ENCODE measurements at regions not wholly inside any gene's neighbourhood (a gene's known extent, or its start where the extent isn't known, plus 50 kb on each side); places are given as distances from the start of the nearest gene placed in this dataset.

- DNase-seq (ENCODE audit: low read depth) = no peak
- no peak overlapping the region for H3K4me3 ChIP-seq (ENCODE audit: low read depth, low read length)
- TF ChIP-seq, protein P1, sequence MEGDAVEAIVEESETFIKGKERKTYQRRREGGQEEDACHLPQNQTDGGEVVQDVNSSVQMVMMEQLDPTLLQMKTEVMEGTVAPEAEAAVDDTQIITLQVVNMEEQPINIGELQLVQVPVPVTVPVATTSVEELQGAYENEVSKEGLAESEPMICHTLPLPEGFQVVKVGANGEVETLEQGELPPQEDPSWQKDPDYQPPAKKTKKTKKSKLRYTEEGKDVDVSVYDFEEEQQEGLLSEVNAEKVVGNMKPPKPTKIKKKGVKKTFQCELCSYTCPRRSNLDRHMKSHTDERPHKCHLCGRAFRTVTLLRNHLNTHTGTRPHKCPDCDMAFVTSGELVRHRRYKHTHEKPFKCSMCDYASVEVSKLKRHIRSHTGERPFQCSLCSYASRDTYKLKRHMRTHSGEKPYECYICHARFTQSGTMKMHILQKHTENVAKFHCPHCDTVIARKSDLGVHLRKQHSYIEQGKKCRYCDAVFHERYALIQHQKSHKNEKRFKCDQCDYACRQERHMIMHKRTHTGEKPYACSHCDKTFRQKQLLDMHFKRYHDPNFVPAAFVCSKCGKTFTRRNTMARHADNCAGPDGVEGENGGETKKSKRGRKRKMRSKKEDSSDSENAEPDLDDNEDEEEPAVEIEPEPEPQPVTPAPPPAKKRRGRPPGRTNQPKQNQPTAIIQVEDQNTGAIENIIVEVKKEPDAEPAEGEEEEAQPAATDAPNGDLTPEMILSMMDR (IDR thresholded peaks at IDR 0.05; ENCODE audit: low read depth, low read length, missing control alignments) = no peak
Measured at GRCh38 chr20:43863821-43864544, 50.7 kb upstream of the TOX2 start.

GRCh38 chr20:43863330-43863729 is 51.3 kb upstream of the TOX2 start:
- DNase-seq (ENCODE audit: low read depth) = no peak
- H3K4me3 ChIP-seq (ENCODE audit: low read depth, low read length) = no peak overlapping the region
- TF ChIP-seq, protein P1 (IDR thresholded peaks at IDR 0.05; ENCODE audit: low read depth, low read length, missing control alignments) = no peak

GRCh38 chr20:43862438-43862837 is 52.2 kb upstream of the TOX2 start:
- DNase-seq (ENCODE audit: low read depth) = no peak
- TF ChIP-seq, protein P1 (IDR thresholded peaks at IDR 0.05; ENCODE audit: low read depth, low read length, missing control alignments) = no peak
- no peak overlapping the region for H3K4me3 ChIP-seq (ENCODE audit: low read depth, low read length)

GRCh38 chr20:43859994-43860393 is 54.7 kb upstream of the TOX2 start:
- TF ChIP-seq, protein P1 (IDR thresholded peaks at IDR 0.05; ENCODE audit: low read depth, low read length, missing control alignments) = no peak
- H3K4me3 ChIP-seq (ENCODE audit: low read depth, low read length) = no peak overlapping the region
- no peak for DNase-seq (ENCODE audit: low read depth)

GRCh38 chr20:43857932-43858331 is 56.7 kb upstream of the TOX2 start:
- no peak overlapping the region for H3K4me3 ChIP-seq (ENCODE audit: low read depth, low read length)
- TF ChIP-seq, protein P1 (IDR thresholded peaks at IDR 0.05; ENCODE audit: low read depth, low read length, missing control alignments) = no peak
- DNase-seq (ENCODE audit: low read depth) = no peak

GRCh38 chr20:43857127-43857526 is 57.5 kb upstream of the TOX2 start:
- no peak overlapping the region for H3K4me3 ChIP-seq (ENCODE audit: low read depth, low read length)
- no peak for DNase-seq (ENCODE audit: low read depth)
- TF ChIP-seq, protein P1 (IDR thresholded peaks at IDR 0.05; ENCODE audit: low read depth, low read length, missing control alignments) = no peak

- TF ChIP-seq, protein P1 (IDR thresholded peaks at IDR 0.05; ENCODE audit: low read depth, low read length, missing control alignments) = no peak
- DNase-seq (ENCODE audit: low read depth) = no peak
- no peak overlapping the region for H3K4me3 ChIP-seq (ENCODE audit: low read depth, low read length)
Measured at GRCh38 chr20:43855803-43856202, 58.8 kb upstream of the TOX2 start.

All from GM12864 (cell line).